GM21381 (cell line): ENCODE measurements at regions not wholly inside any gene's neighbourhood (a gene's known extent, or its start where the extent isn't known, plus 50 kb on each side); places are given as distances from the start of the nearest gene placed in this dataset.

Experiments
- ATAC-seq: cut with Tn5 transposase; IDR thresholded peaks from one replicate; pipeline ENCODE4 v1.9.1; 2021; ENCODE audit warnings: mild to moderate bottlenecking, moderate library complexity; ENCODE audit not compliant: unreplicated experiment

DNA sequence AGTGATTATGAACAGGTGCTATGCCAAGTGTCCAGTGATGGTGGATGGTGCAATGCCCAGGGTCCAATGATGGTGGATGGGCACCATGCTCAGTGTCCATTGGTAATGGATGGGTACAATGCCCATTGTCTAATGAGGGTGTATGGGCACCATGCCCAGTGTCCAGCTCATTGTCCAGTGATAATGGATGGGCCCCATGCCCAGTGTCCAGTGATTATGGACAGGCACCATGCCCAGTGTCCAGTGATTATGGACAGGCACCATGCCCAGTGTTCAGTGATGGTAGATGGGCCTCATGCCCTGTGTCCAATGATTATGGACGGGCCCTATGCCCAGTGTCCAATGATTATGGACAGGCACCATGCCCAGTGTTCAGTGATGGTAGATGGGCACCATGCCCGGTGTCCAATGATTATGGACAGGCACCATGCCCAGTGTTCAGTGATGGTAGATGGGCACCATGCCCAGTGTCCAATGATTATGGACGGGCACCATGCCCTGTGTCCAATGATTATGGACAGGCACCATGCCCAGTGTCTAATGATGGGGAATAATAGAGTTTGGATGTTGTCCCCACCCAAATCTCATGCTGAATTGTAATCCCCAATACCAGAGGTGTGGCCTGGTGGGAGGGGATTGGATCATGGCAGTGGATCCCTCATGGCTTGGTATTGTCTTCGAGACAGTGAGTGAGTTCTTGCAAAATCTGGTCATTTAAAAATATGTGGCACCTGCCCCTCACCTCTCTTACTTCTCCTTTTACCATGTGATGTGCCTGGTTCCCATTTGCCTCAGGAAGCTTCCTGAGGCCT lies 87.8 kb downstream of the ANKRD10 start:
- no peak for ATAC-seq
